NCI-H524 treated with DMSO at 0.1 percent for 48 hours (cell line): ENCODE measurements at regions not wholly inside any gene's neighbourhood (a gene's known extent, or its start where the extent isn't known, plus 50 kb on each side); places are given as distances from the start of the nearest gene placed in this dataset.

Source experiments
- DNase-seq: peaks from one replicate; lab custom pipeline; 2025; lab: John Stamatoyannopoulos, UW

DNA sequence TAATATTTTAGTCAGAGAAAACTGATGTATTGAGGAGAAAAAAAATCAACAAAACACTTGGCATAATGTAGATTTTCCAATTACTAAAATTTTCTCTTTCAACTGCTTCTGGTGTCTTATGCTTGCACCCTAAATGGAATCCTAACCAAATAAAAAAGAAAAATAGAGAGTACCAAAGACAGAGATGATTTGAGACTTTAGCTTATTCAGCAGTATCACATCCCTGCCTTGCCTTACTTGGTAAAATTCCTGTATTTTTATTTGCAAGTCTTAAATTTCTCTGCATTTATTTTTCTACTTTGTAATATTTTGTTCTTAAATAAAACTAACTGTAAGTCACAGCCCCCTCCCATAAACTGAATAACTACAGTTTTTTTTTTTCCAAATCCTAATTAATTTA is 950.5 kb upstream of the INTU start:
- DNase-seq: no peak

DNA sequence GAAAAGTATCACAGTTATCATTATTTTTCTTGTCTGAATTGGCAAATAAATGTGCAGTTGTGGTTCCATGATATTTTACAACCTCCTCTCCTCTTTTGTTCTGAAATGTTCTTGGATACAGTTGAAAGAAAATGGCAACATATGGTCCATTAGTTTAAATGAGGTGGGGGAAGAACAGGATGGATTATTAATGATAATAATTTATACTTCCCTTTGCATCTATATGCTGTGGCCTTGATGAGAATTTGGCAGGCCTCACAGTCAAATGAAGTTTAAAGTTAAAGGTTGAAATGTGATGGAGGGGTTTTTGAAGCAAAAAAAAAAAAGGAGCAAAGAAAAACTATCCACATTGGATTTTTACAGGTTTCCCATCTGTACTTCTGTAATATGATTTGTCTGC is 946.3 kb upstream of the INTU start:
- no peak for DNase-seq

DNA sequence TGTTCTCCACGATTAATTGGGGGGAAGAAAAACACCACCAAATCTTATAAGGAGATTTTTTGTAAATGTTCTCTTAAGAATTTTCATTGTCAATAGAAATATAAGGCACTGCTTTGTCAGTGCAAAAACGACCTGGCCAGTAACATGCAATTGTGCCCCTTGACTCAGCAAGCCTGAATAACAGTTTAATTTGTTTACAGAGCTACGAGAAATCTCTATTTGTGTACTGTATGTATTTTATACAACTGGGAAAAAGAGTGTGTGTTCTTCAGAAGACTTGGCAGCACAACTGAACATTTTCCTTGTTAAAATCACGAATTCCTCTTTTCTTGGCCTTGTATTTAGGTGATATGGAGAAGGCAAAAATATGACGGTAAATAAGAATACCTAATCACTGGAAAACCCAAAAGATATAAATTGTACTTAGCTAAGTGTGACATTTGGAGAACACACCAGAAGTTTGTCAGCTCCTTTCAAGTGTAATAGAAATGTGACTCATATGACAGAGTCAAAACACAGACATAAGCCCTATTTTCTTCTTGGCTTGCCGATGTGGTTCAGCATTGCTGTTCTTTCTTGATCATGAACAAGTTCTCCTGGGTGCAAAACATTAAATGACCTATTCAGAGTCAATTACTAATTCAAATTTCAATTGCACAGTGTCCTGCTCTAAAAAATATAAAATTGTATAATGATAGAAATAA is 945.0 kb upstream of the INTU start:
- DNase-seq: no peak

DNA sequence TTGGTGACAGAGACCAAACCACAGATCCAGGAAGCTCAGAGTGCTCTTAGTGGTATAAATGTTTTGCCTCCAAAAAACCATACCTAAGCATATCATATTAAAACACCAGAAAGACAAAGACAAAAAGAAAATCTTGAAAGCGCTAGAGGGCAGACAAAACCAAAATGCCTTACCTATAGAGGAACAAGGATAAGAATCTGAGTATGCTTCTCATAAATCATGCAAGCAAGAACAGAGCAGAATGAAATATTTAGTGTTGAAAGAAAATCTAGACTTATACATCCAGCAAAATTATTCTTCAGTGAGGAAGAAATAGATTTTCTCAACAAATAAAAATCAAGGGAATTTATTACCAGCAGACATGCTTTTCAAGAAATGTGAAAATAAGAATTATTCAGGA is 941.0 kb upstream of the INTU start:
- no peak for DNase-seq

GRCh38 chr4:126697748-126698147 is 935.0 kb upstream of the INTU start:
- DNase-seq: no peak

DNA sequence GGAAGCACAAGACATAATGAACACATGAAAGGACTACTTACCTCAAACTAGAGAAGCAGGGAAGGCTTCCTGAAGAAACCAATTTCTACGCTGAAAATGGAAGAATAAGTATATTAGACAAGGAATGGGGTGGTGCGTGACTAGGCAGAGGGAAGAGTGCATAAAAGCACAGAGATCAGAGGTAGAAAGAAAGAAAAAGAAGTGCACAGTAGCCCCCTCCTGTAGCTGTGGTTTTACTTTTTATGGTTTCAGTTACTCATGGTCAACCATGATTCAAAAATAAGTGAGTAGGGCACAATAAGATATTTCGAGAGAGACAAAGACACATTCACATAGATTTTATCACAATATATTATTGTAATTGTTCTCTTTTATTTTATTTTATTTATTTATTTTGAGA is 934.5 kb upstream of the INTU start:
- no peak for DNase-seq

- DNase-seq: no peak
Observed at GRCh38 chr4:126701756-126702155, 931.0 kb upstream of the INTU start.

GRCh38 chr4:126702747-126703146 is 930.0 kb upstream of the INTU start:
- DNase-seq: no peak

- DNase-seq: no peak
Observed at GRCh38 chr4:126705266-126705665, 927.5 kb upstream of the INTU start.

- no peak for DNase-seq
Observed at GRCh38 chr4:126708716-126709115, 924.0 kb upstream of the INTU start.

DNA sequence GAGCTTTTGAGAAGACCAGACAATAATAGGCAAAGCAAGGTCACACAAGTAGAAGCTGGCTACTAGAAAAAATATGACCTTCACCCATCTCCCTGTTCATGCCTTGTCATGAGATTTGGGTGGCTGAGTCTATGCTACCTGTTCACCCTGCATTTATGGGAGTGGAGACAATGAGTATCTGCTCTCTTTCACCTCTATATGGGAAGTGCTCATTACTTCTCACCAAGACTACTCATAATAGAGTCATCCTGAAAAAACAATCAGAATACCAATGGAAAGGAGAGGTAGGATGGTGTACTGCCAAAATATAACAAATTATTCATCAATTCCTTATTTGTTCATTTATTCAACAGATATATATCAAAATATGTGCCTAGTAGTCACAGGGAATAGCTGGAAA is 921.8 kb upstream of the INTU start:
- no peak for DNase-seq

DNA sequence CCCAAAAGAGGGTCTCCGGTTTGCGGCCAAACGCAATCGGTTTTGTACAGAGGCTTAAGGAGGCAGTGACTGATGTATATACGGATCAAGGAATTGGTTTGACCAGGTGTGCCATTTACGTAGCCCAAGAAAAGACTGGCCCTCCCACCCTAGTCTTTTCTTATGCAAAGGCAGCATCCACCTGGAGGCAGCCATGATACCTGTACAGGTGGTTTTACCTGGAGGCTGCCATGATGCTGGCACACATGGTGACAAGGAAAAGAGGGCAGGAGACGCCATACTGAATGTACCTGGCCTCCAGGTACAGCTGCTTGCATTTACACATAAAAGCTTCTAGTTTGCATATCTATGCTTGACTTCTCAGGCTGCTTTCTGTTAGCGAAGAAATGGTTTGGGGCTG is 917.7 kb upstream of the INTU start:
- no peak for DNase-seq

DNA sequence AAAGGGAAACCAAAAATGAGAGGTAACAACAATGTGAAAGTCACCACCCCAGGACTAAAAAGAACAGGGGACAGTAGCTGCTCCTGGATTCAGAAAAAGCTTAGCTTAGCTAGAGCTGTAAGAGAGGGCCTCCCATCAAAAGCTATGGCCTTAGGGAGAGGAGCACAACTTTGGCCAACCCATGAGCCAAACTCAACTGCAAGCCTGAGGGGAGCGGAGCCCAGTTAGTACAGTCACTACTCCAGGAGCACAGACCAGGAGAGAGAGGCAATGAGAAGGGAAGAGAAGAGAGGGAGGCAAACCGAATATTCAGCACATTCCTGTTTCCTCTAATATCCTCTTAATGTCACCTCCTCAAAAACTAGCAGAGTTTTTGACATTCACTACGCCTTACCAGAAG is 917.1 kb upstream of the INTU start:
- no peak for DNase-seq

DNA sequence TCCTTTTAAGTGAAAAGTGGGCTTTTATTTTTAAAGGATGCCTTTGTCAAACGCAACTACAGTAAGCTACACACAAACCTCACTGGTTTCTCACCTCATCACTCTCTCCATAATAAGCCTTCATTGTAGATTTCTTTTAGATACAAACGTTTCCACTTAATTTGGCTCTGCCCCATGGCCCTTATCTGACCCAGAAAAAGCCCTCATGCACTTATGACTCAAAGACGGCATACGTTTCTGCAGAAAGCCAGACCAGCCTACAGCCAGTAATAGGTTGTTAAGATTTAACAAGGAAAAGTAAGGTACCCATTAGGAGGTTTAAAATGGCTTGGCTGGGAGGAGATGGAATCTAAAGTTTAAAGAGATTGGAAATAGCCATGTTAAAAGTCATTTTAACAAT is 914.6 kb upstream of the INTU start:
- no peak for DNase-seq

GRCh38 chr4:126719852-126720251 is 912.9 kb upstream of the INTU start:
- no peak for DNase-seq

DNA sequence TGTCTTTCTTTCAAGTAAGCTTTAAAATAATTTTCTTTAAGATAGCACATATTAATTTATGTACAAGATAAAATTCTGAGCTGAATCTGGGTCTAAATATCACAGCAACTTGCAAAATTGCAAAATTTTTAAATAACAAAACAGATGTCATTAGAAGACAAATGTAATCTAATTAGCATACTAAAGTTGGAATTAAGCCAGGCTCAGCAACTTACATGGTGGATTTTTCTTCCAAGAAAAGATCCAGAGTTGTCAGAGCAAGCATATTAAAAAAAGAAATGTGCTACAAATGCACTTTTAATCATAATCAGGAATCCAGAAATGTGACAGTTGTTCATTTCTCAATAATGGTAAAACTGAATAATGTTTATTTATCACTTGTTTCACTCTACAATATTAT is 906.9 kb upstream of the INTU start:
- no peak for DNase-seq

- no peak for DNase-seq
Observed at GRCh38 chr4:126727461-126727860, 905.3 kb upstream of the INTU start.

DNA sequence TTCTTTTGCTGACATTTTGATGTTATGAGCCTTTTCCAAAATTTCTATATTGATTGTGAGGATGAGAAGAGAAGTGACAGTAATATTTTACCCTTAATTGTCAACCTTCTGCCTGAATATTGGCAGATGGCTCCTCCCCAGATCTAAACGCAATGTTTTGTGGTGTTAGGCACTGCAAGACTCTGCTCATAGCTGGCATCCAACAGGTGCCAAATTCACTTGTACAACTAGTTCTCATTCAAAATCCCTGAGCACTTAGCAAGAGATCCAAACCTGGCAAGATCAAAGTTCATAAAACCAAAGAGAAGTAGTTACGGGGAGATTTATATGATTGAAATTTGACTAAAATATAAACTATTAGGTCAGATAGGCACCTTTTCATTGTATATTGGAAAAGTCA is 901.7 kb upstream of the INTU start:
- no peak for DNase-seq

DNA sequence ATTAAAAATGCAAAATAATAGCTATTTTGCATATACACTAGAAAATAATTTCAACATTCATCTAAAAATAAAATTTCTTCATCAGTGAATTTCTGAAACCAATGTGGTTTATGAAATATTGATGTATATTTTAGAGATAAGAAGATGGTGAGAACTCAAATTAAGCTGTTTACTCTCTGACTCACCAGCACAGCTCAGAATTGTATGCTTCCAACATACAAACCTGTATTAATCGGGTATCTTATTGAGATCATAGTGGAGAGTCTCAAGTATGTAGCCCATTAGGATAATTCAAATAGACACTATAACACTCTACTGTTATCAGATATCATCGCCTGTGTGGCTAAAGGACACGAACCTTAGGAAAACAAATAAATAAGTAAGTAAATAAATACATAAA is 899.5 kb upstream of the INTU start:
- DNase-seq: no peak

GRCh38 chr4:126734465-126734864 is 898.3 kb upstream of the INTU start:
- no peak for DNase-seq

- DNase-seq: no peak
Observed at GRCh38 chr4:126735294-126736132, 897.2 kb upstream of the INTU start.

- no peak for DNase-seq
Observed at GRCh38 chr4:126736133-126736518, 896.6 kb upstream of the INTU start.

DNA sequence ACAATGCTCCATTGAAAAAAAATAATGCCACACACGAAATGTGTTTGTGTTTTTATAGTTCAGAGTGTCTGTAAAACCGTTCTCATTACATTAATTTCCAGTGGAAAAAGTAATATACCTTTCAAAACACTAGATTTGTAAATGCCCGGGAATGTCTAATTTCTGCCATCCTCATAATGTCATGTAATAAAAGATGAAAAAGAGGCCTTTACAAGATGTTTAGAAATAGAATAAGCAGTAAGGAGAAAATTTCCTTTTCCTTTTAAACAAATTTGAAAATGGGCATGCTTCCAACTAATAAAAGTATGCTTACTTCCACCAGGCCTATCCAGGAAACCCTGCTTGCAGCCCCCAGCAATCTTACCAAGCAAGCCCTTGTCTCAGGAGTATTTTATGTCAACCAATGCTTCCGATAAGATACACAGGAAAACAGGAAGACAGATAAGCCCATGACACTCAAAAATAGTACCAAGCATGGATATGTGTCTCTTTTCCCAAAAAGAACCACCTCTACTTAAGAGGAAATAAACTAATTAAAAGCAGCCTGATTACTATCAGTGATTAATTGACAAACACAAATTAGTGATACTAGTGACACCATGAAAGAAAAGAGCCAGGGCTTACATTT is 894.7 kb upstream of the INTU start:
- no peak for DNase-seq
